Hepatocyte (in vitro differentiated cells): ENCODE measurements at regions not wholly inside any gene's neighbourhood (a gene's known extent, or its start where the extent isn't known, plus 50 kb on each side); places are given as distances from the start of the nearest gene placed in this dataset.
"Not testable (repeated sequence)": the region's sequence is repeated elsewhere in the genome, so short reads cannot be mapped to it uniquely, and the experiment has no call there.

Source experiments
- CTCF ChIP-seq: fragments of 200-600 bp; sonication (generic); IDR thresholded peaks from 2 replicates; pipeline ENCODE4 v1.5.1; 2016; ENCODE audit warnings: antibody characterized with exemption, mild to moderate bottlenecking; ENCODE audit not compliant: poor library complexity
- EZH2 ChIP-seq: fragments of 200-600 bp; sonication (generic); IDR thresholded peaks from 2 replicates; pipeline ENCODE4 v1.6.1; 2016; ENCODE audit warnings: antibody characterized with exemption, mild to moderate bottlenecking, borderline replicate concordance
- EZH2phosphoT487 ChIP-seq: fragments of 200-600 bp; sonication (generic); IDR thresholded peaks from one replicate; pipeline ENCODE4 v1.6.1; 2018; ENCODE audit warnings: antibody characterized with exemption, mild to moderate bottlenecking, low read depth, moderate library complexity; ENCODE audit not compliant: unreplicated experiment, severe bottlenecking

- not testable (repeated sequence) for TF ChIP-seq CTCF, EZH2, EZH2phosphoT487
Measured at GRCh38 chr5:37927753-37928152, 87.9 kb upstream of the GDNF start.
